ENCODE measurements at regions not wholly inside any gene's neighbourhood (a gene's known extent, or its start where the extent isn't known, plus 50 kb on each side); places are given as distances from the start of the nearest gene placed in this dataset.

DNA sequence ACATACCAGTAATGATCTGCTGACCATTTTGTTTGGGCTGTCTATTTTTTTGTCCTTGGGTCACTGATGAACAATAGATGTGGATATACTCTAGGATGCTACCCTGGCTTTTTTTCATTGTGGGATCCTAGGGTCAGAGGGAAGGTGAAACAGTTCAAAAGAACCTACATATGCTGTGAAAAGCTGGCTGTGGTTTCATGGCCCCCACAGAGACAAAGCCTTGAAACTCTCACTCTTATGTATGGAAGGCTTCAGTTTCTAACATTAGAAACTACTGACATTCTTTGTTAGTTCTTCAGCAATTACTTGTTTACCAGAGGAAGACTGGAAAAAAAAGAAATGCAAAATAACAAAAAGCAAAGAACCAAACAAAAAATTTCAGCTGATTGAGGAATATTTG is 250.7 kb downstream of the FAT3 start:
- TF ChIP-seq EZH2 (IDR thresholded peaks at IDR 0.05; ENCODE audit: low read length, missing control alignments), result no peak
- TF ChIP-seq, protein P1, sequence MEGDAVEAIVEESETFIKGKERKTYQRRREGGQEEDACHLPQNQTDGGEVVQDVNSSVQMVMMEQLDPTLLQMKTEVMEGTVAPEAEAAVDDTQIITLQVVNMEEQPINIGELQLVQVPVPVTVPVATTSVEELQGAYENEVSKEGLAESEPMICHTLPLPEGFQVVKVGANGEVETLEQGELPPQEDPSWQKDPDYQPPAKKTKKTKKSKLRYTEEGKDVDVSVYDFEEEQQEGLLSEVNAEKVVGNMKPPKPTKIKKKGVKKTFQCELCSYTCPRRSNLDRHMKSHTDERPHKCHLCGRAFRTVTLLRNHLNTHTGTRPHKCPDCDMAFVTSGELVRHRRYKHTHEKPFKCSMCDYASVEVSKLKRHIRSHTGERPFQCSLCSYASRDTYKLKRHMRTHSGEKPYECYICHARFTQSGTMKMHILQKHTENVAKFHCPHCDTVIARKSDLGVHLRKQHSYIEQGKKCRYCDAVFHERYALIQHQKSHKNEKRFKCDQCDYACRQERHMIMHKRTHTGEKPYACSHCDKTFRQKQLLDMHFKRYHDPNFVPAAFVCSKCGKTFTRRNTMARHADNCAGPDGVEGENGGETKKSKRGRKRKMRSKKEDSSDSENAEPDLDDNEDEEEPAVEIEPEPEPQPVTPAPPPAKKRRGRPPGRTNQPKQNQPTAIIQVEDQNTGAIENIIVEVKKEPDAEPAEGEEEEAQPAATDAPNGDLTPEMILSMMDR (conservative IDR thresholded peaks at IDR 0.05 in 1 of 2, IDR thresholded peaks at IDR 0.05 in 1 of 2; ENCODE audit: low read depth in 1 of 2, low read length in 2 of 2), result no peak
